GM21515 (cell line): ENCODE measurements at regions not wholly inside any gene's neighbourhood (a gene's known extent, or its start where the extent isn't known, plus 50 kb on each side); places are given as distances from the start of the nearest gene placed in this dataset.

Experiments
- ATAC-seq: cut with Tn5 transposase; IDR thresholded peaks from one replicate; pipeline ENCODE4 v1.9.1; 2021; ENCODE audit not compliant: unreplicated experiment

DNA sequence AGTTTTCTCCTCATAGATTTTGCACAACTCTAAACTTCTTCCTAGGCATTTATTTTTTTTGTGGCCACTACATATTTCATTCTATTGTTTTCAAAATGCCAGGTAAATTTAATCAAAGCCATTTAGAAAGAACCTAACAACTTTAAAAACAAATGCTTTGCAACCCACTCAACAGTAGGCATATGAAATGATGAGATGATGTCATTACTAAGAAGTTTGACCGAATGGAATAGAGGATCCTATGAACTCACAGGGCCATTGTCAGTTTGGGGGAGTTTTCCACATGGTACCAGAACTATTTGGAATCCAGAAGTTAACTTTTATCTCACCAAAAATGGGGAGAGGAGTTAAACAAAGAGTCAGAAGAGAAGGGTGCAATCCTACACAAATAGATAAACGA, 100.7 kb upstream of the INHBA start:
- no peak for ATAC-seq

DNA sequence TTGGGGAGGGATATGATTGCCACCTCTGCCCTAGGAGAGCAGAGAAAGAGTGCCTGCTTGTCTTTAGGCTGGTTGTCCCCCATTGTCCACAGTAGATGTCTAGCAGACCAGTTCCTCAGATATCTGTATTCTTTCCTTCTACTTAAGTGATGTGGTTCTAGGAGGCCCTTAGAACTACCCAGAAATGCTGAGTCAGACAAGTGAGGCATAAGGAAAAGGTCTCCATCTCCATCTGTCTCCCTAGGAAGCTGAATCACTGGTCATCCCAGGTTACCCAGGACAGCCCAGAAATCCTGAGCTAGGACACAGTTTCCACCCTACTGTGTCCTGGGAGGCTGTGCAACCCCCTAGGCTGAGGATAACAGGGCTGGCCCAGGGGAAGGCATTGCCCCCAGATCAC, 93.4 kb upstream of the INHBA start:
- no peak for ATAC-seq

DNA sequence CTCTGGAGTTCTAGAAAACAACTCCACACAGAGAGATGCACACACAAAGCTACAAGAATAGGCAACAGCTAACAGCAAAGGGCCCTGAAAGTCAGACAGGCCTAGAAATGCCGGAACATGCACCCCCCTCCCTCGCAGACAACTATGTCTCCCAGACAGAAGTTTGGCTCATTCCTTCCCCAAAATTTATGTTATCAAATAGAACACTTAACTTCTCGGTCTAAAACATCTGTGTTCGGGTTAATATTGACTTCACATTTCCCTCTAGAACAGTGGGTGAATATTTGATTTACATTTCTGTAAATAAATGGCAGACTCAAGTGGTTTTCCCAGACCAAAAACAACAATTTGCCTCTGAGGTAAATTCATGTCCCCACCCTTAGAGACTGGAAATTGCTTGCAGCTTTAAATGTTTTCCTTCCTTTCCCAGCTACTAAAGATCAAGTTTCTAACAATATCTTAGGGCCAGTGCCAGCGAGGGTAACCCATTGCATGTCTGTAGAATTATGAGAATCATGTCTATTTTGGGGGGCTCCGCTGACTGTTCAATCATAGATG, 92.5 kb upstream of the INHBA start:
- ATAC-seq, result no peak

DNA sequence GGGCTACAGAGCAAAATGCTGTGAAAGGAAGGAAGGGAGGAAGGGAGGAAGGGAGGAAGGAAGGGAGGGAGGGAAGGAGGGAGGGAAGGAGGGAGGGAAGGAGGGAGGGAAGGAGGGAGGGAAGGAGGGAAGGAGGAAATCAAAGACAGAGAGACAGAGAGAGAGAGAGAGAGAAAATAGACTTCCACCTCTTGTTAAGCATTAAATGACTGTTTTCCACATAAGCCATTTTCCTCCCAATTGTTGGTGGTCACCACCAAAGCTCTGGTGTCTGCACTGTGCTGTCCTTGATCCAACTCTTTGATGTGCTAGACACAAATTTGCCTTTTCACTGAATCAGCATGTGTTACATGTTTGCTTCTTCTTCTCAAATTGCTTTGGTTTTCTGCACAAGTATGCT, 90.7 kb upstream of the INHBA start:
- no peak for ATAC-seq

DNA sequence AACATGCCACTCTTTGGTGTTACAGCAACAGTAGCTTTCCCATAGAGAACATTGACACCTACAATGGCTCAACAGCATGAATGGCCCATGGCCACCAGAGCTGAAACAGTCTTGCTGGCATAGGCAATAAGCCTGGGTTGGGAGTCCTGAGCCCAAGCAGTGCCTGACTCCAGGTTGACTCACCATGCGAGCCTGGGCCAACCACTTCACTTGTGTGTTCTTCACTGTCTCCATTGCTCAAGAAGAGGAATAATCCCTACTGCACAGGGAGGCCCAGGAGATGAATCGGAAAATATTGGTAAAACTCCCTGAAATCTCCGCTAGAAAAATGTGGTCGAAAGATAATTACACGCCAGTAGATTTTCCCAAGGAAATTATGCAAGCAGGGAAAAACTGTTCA, 89.2 kb upstream of the INHBA start:
- ATAC-seq, result no peak

DNA sequence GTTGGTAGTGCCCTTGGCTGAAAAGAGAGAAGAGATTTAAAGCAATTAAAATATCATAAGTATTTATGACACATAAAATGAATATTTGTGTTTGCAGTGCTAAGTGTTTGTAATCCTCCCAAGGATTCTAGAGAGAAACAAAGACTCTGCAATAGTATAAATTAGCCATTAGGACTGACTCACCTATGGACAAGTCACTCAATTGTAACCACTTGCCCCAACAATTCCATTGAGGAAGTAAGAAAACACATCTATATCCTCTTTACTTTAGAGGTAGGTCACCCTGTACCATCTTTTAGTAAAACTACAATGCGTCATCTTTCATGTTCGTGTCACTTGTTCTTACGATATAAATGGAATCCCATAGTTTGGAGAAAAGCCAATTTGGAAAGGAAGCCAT, 85.7 kb upstream of the INHBA start:
- no peak for ATAC-seq

DNA sequence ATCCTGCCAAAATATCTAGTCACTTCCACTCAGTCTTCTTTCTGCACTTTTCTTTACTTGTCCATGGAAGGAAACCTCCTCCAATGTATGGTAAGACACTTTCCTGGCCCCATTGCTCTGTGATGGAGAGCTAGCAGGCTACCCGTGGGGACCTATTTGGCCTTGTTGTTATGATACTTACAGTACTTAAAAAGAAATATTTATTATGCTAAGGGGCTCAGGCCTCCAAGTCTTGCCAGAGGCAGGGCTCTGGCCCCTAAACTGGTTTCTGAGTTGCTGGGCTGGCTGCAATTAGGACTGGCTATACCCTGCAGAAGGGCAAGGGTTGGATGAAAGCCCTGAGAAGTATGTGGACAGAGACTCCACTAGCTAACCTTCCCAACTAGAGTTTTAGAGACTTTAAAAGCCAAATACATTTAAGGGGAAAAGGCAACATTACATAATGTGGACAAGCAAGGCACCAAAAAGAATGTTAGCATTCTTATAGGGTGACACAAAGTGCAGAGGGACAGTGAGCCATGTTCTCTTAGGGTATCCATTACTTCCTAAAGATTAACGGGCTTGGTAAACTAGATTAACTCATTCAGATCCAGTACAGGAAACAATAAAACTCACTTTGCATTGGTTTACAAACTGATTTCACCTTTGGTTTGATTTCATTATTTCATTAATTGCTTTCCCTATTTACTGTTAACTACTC, 84.9 kb upstream of the INHBA start:
- no peak for ATAC-seq

DNA sequence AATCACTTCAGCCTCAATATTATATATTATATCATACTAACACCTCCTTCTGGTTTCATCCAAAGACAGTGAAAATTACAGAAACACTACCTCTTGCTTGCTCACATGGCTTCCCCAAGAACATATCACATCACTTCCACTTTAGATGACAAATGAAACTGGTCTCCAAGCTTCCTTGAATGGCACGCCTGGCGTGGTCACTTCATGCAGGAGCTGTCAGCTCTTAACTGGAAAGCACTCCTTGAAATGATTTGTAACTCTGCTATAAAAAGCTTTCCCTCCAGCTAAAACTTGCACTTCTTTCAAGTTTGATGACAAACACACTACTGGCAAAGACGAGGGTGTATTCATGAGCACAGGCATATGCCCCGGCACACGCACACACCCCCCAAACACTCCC, 84.1 kb upstream of the INHBA start:
- no peak for ATAC-seq

DNA sequence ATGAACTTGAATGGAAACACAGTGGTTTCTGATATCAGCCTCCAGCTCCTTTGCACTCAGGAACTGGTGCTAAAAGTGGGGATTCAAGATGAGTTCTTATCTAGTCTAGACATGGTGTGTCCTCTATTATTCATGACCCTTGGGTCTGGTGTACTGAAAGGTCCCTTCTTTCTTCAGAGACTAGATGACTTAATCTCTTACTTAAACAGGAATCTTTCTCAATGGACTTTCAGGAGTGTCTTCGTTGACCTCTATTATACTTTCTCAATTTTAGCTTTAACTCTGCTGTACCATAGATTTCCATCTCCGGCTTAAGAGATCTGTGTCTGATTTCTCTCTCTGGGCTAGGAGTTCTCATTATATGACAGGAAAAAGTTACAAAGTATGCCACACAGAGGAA, 83.5 kb upstream of the INHBA start:
- no peak for ATAC-seq

DNA sequence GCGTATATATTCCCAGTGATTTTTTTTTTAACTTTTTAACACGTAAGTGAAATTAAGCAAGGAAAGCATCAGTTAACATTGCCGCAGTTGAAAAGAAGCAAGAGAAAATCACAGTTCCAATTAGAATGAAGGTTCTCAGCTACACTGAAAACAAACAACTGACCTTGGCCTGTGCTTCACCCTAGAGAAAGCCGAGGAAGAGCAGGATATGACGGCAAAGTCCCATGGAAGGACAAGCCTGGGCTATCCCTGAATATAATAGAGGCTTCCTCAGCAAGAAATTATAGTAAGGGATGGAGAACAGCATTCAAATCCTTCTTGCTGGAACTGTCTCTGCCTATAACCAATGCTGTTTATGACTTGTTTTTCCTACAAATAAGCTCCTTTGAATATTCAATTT, 83.0 kb upstream of the INHBA start:
- no peak for ATAC-seq

DNA sequence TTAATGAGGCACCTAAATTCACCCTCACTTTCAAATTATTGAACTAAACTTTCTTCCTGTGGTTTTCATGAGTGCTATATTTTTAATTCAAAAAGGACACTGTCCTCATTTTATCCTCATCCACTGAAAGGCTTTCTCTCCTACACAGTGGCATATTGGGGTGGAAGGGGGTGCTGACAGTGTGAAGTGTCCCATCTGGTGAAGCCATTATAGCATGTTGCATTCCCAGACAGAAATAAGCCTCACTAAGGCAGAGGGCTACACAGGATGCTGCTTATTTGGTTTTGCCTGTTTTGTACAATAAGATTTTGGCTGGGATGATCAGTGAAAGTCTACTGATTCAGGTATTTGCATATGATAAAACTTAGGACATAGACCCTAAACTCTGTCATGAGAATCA, 82.4 kb upstream of the INHBA start:
- no peak for ATAC-seq

DNA sequence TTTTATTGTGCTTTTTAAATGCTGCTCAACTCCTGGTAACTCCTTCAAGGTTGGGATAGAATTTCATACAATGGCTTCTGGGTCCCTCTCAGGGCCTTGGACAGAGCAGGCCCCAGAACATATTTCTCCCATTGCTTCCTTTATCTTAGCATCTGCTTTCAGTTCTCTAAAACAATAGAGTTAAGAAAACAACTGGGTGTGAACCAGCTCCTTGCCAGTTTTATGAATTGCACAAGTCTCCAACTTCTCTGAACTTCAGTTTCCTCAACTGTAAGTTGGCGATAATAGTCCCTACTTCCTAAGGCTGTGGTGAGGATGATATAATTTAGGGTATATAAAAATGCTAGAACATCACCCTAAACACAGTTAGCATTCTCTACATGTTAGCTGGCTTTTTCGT, 77.0 kb upstream of the INHBA start:
- ATAC-seq, result no peak

DNA sequence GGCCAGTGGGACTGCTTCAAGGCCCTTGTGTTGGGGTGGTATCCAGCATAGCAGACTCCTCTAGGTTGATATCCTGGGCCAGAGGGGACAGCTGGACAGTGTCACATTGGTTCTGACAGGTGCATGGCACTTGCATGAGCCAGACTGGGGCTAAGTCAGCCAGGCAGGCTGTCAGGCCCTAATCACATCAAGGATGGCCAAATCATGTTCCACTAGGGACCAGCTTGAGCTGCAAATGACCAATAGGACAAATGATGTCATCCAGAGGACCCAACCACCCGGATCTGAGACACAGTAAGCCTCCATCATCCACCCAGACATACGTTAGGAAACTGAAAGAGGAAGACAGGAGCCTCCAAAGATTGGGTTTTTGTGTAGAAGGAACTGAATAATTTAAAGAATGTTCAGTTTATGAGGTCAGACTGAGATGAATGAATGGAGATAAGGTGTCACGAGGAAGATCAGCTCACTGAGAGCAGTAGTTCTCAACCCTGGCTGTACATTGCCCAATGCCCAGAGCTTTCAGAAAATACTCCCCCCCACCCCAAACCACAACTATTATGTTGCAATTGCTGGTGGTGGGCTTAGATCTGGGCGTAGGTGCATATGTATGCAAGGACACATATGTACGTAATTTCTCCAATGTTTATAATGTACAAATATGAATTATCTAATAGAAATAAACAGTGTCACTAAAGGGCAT, 75.2 kb upstream of the INHBA start:
- no peak for ATAC-seq

DNA sequence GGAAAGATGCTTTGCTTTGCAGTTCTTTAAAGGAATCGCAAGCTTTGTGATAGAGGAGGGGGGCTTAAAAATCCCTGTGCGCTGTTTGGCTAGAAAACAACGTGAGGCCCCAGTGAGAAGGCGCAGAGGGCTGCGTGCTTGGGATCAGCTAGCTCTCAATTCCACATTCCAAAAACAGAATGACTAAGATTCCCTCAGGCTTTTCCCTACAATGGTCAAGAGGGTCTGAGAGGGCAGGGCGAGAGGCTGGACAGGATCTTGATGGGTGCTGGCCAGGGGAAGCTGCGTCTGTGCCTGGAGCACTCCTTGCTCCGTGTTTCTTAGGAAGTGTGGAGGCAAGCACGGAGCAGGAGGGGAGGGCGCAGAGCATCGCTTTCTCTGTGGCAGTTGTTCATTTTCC, 72.1 kb upstream of the INHBA start:
- no peak for ATAC-seq

DNA sequence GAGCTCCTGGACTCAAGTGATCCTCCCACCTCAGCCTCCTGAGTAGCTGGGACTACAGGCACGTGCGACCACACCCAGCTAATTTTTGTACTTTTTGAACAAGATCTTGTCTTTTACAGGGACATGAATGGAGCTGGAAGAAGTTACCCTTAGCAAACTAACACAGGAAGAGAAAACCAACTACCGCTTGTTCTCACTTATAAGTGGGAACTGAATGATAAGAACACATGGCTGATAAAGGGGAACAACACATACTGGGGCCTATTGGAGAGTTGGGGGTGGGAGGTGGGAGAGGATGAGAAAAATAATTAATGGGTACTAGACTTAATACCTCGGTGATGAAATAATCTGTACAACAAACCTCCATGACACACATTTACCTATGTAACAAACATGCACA, 70.9 kb upstream of the INHBA start:
- ATAC-seq, result no peak

DNA sequence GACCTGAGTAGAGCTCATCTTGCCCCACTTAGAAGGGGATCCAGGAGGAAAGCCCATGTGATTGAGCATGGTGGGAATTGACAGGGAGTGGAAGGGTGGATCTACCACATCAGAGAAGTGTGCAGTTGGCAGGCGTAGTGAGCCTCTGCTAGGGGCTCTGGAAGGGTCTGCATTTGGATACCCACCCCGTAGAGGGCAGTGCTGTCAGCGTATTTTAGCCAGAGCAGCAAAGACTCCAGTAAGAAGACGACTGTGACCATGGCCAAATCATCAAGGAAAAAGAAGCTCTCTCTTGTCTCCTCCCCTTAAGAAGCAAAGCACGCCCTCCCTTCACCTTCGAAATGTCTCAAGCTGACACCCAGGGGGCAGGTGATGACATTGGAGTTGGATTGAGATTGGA, 68.8 kb upstream of the INHBA start:
- no peak for ATAC-seq

DNA sequence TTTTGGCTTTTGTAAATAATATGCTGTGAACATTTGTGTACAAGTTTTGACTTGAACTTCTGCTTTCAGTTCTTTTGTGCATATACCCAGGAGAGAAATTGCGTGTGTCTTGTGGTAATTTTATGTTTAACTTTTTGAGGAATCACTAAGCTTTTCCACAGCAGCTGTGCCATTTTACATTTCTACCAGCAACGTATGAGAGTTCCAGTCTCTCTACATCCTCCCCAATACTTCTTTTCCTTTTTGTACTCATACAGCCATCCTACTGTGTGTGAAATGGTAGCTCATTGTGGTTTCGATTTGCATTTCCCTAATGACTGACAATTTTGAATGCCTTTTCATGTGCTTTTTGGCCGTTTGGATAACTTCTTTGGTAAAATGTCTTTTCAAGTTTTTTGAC, 66.3 kb upstream of the INHBA start:
- no peak for ATAC-seq

DNA sequence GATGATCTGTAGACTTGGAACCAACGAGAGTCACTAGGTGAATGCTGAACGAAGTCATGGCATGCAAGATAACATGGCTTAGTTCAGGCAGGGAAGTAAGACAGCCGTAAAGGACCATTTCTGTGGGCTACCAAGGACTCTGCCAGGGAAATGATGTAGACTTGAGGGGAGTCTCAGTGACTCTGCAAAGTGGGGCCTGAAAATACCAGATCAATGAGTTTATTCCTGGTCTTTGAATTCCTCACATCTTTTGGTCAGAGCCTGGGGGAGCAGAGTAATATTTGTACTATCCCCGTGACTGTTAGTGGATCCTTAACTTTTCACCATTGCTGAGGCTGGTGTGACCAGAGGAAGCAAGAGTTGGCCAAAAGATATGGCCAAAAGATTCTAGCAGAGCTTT, 60.7 kb upstream of the INHBA start:
- ATAC-seq, result no peak

DNA sequence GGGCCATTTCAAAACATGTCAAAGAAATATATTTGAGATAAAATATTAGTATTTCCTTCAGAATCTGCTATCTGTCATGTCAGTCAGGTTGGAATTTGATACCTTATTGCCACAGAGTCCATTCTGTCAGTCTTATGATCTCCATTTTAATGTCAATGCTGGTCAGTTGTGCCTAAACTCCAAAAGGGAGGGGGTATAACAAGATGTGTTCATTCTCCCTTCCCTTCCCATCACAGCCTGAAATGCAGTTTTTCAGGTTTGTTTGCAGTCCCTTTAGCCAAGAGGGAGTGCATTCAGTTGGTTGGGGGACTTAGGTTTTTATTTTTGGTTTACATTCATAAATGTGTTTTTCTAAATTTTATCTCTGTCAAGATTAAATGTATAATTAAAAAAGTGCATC, 59.8 kb upstream of the INHBA start:
- ATAC-seq, result no peak

DNA sequence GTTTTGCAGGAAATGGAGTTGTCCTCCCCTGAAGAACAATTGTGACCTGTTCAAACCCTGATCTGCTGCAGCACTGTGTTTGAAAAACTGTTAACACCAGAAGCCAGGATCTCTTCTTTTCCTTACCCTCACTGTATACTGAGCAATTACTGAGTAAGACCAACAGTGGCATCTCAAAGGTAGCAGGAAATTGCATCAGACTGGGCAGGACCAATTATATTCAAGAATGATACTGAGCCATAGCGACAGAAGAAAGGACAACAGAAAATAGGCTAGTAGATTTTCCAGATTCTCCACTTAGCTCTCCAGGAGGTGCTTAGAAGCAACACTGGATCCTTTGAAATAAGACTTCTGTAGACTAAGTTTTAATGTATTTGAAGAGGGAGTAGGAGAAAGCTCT, 57.4 kb upstream of the INHBA start:
- no peak for ATAC-seq

DNA sequence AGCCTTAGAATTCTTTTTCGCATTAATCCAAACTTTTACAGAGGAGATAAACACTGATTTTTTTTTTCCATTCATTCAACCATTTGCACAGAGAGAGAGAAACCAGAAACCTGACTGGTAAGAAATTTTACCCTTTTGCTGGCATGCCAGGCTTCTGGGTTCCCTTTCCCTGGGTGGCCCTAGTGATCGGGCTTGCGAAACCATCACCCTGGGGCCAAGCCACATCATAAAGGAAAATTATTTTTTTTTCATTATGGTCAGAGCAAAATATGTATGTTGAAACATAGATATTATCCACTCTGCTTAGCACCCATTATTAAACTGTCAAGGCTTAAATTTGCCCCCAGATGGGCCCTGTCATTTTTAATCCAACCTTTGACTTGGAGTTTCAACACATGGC, 55.4 kb upstream of the INHBA start:
- ATAC-seq, result no peak

DNA sequence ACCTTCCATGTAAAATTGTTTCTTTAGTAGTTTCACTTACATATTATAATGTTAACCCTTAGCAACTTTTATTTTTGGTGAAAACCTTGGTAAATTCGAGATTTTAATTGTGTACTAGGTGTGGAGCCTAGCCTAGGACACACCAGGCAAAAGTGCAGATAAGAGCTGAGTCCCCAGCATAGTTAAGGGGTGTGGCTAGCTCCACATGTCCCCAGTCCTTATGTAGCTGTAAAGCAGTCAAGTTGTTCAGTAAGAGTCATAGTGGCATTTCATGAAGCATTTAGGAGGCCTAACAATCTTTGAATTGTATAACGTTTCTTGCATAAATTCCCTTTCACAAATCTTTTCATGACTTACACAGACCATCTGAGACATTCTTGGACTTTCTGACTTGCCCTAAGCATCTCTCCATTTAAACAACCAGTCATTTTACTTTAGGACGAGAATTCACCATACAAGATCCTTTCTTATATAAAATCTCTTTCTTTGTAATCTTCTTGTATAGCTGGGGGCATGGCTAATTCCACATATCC, 53.8 kb upstream of the INHBA start:
- ATAC-seq, result no peak

DNA sequence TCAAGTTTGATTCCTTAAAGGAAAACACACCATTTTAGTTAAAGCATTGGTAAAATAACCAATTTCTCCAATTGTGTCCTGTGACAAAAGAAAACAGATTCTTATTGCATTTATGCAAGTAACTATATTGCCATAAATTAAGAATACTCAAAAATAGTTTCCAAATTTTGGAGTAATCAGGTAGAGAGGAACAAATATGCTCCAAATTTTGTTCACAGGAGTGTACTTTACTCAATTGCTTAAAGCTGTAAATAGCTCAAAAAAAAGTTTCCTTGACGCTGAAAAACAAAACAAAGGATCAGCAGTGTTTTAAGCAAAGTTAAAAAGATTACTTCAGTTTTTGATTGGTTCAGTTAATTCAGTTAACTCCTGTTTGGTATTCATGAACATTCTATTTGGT, 52.2 kb upstream of the INHBA start:
- ATAC-seq, result no peak
